LNCaP clone FGC (cell line): ENCODE measurements at regions not wholly inside any gene's neighbourhood (a gene's known extent, or its start where the extent isn't known, plus 50 kb on each side); places are given as distances from the start of the nearest gene placed in this dataset.

ENCODE experiments used
- DNase-seq: peaks from one replicate; pipeline ENCODE4 v3.0.0-alpha.2; 2011; ENCODE audit warnings: low read depth
- H3K4me3 ChIP-seq: 2 replicates; pipeline ENCODE4 v1.5.1; 2011; ENCODE audit warnings: mild to moderate bottlenecking, low read depth, low read length, control low read depth
- CTCF ChIP-seq: IDR thresholded peaks from 2 replicates; pipeline ENCODE4 v1.5.1; 2012; ENCODE audit warnings: mild to moderate bottlenecking; ENCODE audit not compliant: control insufficient read depth, insufficient read depth; ENCODE audit errors: extremely low read depth

DNA sequence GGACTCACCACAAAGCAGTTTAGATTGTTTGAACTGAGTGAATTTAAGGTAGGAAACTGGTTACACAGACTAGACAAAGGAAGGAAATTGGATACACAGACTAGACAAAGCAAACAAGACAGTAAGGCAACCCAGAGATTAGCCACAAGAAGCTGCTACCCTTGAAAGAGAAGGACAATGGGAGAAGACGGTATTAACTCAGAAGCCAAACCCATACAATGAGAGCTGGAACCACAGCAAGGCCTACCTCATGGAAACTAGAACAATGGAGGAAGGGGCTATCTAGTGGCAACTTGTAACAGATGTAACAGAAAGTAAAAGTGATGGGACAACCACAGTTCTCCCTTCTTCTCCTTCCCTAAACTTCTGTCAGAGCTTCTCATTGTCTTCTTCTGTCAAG, 410.9 kb upstream of the SPRY2 start:
- DNase-seq: no peak
- no peak for TF ChIP-seq CTCF
- no peak overlapping the region for H3K4me3 ChIP-seq

- no peak for DNase-seq
- no peak for TF ChIP-seq CTCF
- no peak overlapping the region for H3K4me3 ChIP-seq
Measured at GRCh38 chr13:80744147-80744914, 403.4 kb upstream of the SPRY2 start.

- no peak overlapping the region for H3K4me3 ChIP-seq
- DNase-seq: no peak
- no peak for TF ChIP-seq CTCF
Measured at GRCh38 chr13:80742033-80742432, 401.1 kb upstream of the SPRY2 start.

- DNase-seq: no peak
- H3K4me3 ChIP-seq: no peak overlapping the region
- TF ChIP-seq CTCF: no peak
Measured at GRCh38 chr13:80740071-80740470, 399.1 kb upstream of the SPRY2 start.

DNA sequence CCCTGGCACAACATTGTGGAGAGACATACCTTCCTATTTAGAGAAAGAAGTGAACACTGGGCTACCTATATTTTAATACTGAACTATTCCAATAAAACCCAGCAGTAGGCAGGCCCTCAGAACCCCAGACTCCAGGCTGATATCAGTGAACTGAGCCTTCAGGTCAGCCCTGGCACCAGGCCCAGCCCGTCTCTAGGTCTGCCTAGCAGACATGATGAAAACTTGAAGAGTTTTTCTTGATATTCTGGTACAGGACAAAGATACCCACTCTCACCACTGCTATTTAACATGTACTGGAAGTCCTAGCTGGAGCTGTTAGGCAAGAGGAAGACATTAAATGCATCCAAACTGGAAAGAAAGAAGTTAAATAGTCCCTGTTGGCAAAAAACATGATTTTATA, 396.6 kb upstream of the SPRY2 start:
- no peak overlapping the region for H3K4me3 ChIP-seq
- TF ChIP-seq CTCF: no peak
- no peak for DNase-seq

GRCh38 chr13:80727321-80727975, 386.5 kb upstream of the SPRY2 start:
- no peak for DNase-seq

More at GRCh38 chr13:80727321-80727975, 386.5 kb upstream of the SPRY2 start:
- no peak for TF ChIP-seq CTCF
- no peak overlapping the region for H3K4me3 ChIP-seq
